GM23338 (cell line): ENCODE measurements at regions not wholly inside any gene's neighbourhood (a gene's known extent, or its start where the extent isn't known, plus 50 kb on each side); places are given as distances from the start of the nearest gene placed in this dataset.

Experiments used
- ATAC-seq: fragments of 200-7000 bp; cut with Tn5 transposase; 3 replicates; pipeline ENCODE4 v1.9.1; 2020
- DNase-seq: peaks from one replicate; pipeline ENCODE4 v3.0.0-alpha.2; 2015; ENCODE audit warnings: low spot score
- H2AFZ ChIP-seq: fragments of 200-600 bp; sonication (generic); 2 replicates; pipeline ENCODE4 v1.8.0; 2016; ENCODE audit warnings: antibody characterized with exemption, mild to moderate bottlenecking, moderate library complexity
- H3F3A ChIP-seq: fragments of 200-600 bp; sonication (generic); replicated peaks from 2 replicates; pipeline ENCODE4 v1.8.0; 2017; ENCODE audit warnings: antibody characterized with exemption, mixed run types, low read depth
- H3K27ac ChIP-seq: fragments of 200-600 bp; sonication (generic); 2 replicates; pipeline ENCODE4 v1.6.1; 2016; ENCODE audit warnings: low read depth
- H3K27me3 ChIP-seq: fragments of 200-600 bp; sonication (generic); 2 replicates; pipeline ENCODE4 v1.8.0; 2016; ENCODE audit warnings: mild to moderate bottlenecking, mixed run types, moderate library complexity; ENCODE audit not compliant: insufficient read depth
- H3K36me3 ChIP-seq: fragments of 200-600 bp; sonication (generic); 2 replicates; pipeline ENCODE4 v1.8.0; 2016; ENCODE audit warnings: mild to moderate bottlenecking; ENCODE audit not compliant: insufficient read depth
- H3K4me1 ChIP-seq: fragments of 200-600 bp; sonication (generic); 2 replicates; pipeline ENCODE4 v1.8.0; 2016; ENCODE audit warnings: mild to moderate bottlenecking, moderate library complexity; ENCODE audit not compliant: insufficient read depth
- H3K4me2 ChIP-seq: fragments of 200-600 bp; sonication (generic); 2 replicates; pipeline ENCODE4 v1.7.1; 2017; ENCODE audit warnings: mixed run types
- H3K4me3 ChIP-seq: fragments of 200-600 bp; sonication (generic); 2 replicates; pipeline ENCODE4 v1.6.1; 2016; ENCODE audit warnings: mixed run types
- H3K79me2 ChIP-seq: fragments of 200-600 bp; sonication (generic); replicated peaks from 2 replicates; pipeline ENCODE4 v1.8.0; 2017; ENCODE audit warnings: mild to moderate bottlenecking; ENCODE audit not compliant: insufficient read depth
- H3K9me2 ChIP-seq: fragments of 200-600 bp; sonication (generic); 2 replicates; pipeline ENCODE4 v1.8.0; 2017; ENCODE audit not compliant: insufficient read depth
- H4K20me1 ChIP-seq: fragments of 200-600 bp; sonication (generic); replicated peaks from 2 replicates; pipeline ENCODE4 v1.8.0; 2017; ENCODE audit warnings: mild to moderate bottlenecking; ENCODE audit not compliant: insufficient read depth
- H3K27ac Mint-ChIP-seq: 2 replicates; pipeline ENCODE4 v1.8.0; 2020; ENCODE audit warnings: inconsistent platforms, mild to moderate bottlenecking, moderate library complexity, mixed read lengths
- H3K27me3 Mint-ChIP-seq: 3 replicates; pipeline ENCODE4 v1.8.0; 2022; ENCODE audit warnings: low read depth, mild to moderate bottlenecking, moderate library complexity, mixed read lengths, inconsistent platforms; ENCODE audit not compliant: insufficient read depth, poor library complexity
- H3K36me3 Mint-ChIP-seq: 3 replicates; pipeline ENCODE4 v1.8.0; 2021; ENCODE audit warnings: low read depth, mild to moderate bottlenecking, inconsistent platforms, moderate library complexity, mixed read lengths
- H3K4me1 Mint-ChIP-seq: 3 replicates; pipeline ENCODE4 v1.8.0; 2020; ENCODE audit warnings: mild to moderate bottlenecking, inconsistent platforms, mixed read lengths
- H3K4me3 Mint-ChIP-seq: 3 replicates; pipeline ENCODE4 v1.8.0; 2021; ENCODE audit warnings: moderate library complexity, mild to moderate bottlenecking, inconsistent platforms, mixed read lengths
- H3K9me3 Mint-ChIP-seq: 3 replicates; pipeline ENCODE4 v1.8.0; 2020; ENCODE audit warnings: moderate library complexity, mild to moderate bottlenecking, inconsistent platforms, mixed read lengths
- CREB1 ChIP-seq: fragments of 250-450 bp; sonication (Bioruptor Pico); IDR thresholded peaks from 2 replicates; pipeline ENCODE4 v1.5.0; 2020; ENCODE audit warnings: low read depth, mild to moderate bottlenecking, moderate library complexity
- CTCF ChIP-seq, 2 experiments: fragments of 200-600 bp in 1 of 2; sonication (generic) in 1 of 2; conservative IDR thresholded peaks; 2 replicates each; pipeline versions ENCODE4 v1.5.1 to v1.6.1; 2016 to 2017; ENCODE audit warnings: antibody characterized with exemption in 2 of 2, low read depth in 2 of 2, mild to moderate bottlenecking in 2 of 2, moderate library complexity in 1 of 2
- EZH2 ChIP-seq: fragments of 200-600 bp; sonication (generic); IDR thresholded peaks from one replicate; pipeline ENCODE4 v1.8.0; 2017; ENCODE audit warnings: antibody characterized with exemption, mild to moderate bottlenecking, low read depth; ENCODE audit not compliant: unreplicated experiment
- EZH2phosphoT487 ChIP-seq: fragments of 200-600 bp; sonication (generic); IDR thresholded peaks from one replicate; pipeline ENCODE4 v1.8.1; 2018; ENCODE audit warnings: antibody characterized with exemption; ENCODE audit not compliant: unreplicated experiment
- JUNB ChIP-seq: IDR thresholded peaks from one replicate; pipeline ENCODE4 v1.6.1; 2016; ENCODE audit warnings: antibody characterized with exemption; ENCODE audit not compliant: unreplicated experiment
- NANOG ChIP-seq: IDR thresholded peaks from 2 replicates; pipeline ENCODE4 v1.6.1; 2016; ENCODE audit warnings: antibody characterized with exemption, borderline replicate concordance
- POLR2AphosphoS5 ChIP-seq: IDR thresholded peaks from 2 replicates; pipeline ENCODE4 v1.6.1; 2016; ENCODE audit warnings: antibody characterized with exemption, low read depth
- REST ChIP-seq: IDR thresholded peaks from one replicate; pipeline ENCODE4 v1.6.1; 2018; ENCODE audit warnings: antibody characterized with exemption; ENCODE audit not compliant: unreplicated experiment
- ZNF331 ChIP-seq: fragments of 250-450 bp; sonication (Bioruptor Pico); IDR thresholded peaks from 2 replicates; pipeline ENCODE4 v1.5.0; 2020; ENCODE audit warnings: low read depth, mild to moderate bottlenecking, moderate library complexity

GRCh38 chr2:12073217-12073852 is 326.9 kb downstream of the LPIN1 start:
- Histone ChIP-seq H3K79me2 (no peaks in the 10 kb centered on the region), H4K20me1 (no peaks in the 10 kb centered on the region), H3K36me3 (no peaks in the 10 kb centered on the region), H3K27me3 (no peaks in the 10 kb centered on the region), H2AFZ (no peak overlapping the region), H3K9me2 (peaks cover 18% of the 10 kb centered on the region), H3K4me3 (no peak overlapping the region), H3K4me1 (peaks cover 4% of the 10 kb centered on the region; the same call in 1 of the 2 replicates), H3K4me2 (no peak overlapping the region), H3F3A (no peaks in the 10 kb centered on the region), H3K27ac (no peak overlapping the region)
- TF ChIP-seq CTCF (conservative IDR thresholded peaks at IDR 0.05; ENCODE audit: low read depth in 2 of 2) (no peak), ZNF331 (no peak), POLR2AphosphoS5 (no peak)
- Mint-ChIP-seq H3K4me3 (no peak overlapping the region), H3K27ac (no peak overlapping the region), H3K4me1 (peaks cover 6% of the 10 kb centered on the region), H3K36me3 (no peaks in the 10 kb centered on the region), H3K27me3 (no peaks in the 10 kb centered on the region), H3K9me3 (no peaks in the 10 kb centered on the region)
- no peak for ATAC-seq
- DNase-seq: no peak

DNA sequence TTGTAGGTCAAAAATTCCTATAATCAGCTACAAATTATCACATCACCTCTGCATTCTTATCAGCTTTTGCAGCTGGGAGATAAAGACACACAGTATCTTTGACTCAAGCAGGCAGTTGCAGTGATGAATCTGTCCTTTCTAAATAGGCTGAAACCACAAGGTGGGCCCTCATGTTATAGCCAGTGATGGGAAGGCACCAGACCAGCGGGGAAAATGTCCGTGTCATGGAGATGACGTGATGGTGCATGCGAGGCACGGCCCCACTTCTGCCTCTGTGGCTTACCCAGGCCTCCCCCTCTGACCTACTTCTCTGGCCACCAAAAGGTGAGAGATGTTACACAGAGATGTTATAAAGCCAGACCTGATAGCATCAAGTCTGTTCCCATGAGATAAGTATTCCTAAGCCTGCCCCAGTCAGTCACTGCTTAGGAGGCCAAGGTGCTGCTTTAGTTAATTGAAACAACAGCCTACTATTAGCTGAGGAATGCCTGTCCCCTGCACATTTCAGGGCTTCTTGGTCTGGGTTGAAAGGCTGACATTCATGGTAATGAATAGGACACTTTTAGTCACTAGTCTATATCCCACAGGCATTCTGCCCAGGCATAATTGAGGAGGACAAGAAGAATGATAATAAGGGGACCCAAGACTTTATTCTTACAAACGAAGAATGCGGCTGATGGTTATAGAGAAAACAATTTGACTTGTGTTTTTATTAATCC is 327.9 kb downstream of the LPIN1 start:
- Mint-ChIP-seq H3K27me3 (no peaks in the 10 kb centered on the region), H3K9me3 (peaks cover under 1% of the 10 kb centered on the region; the same call in 1 of the 3 replicates), H3K4me3 (no peak overlapping the region), H3K36me3 (no peaks in the 10 kb centered on the region; the same call in 2 of the 3 replicates), H3K27ac (no peak overlapping the region), H3K4me1 (peaks cover 6% of the 10 kb centered on the region)
- no peak for DNase-seq
- 0 out of 2 replicates have a peak overlapping the region, but pooled peaks have one; percentile 20 for H2AFZ ChIP-seq
- no peak overlapping the region for H3K4me2 ChIP-seq
- H3K27me3 ChIP-seq: no peaks in the 10 kb centered on the region
- no peak for ATAC-seq
- peaks cover 23% of the 10 kb centered on the region for H3K9me2 ChIP-seq
- H3K4me3 ChIP-seq: no peak overlapping the region
- H3K27ac ChIP-seq: no peak overlapping the region
- no peaks in the 10 kb centered on the region for H3F3A ChIP-seq
- no peaks in the 10 kb centered on the region for H4K20me1 ChIP-seq
- no peaks in the 10 kb centered on the region for H3K79me2 ChIP-seq
- no peaks in the 10 kb centered on the region for H3K36me3 ChIP-seq
- TF ChIP-seq NANOG (no peak), REST (no peak), CTCF (conservative IDR thresholded peaks at IDR 0.05; ENCODE audit: low read depth in 2 of 2) (no peak), POLR2AphosphoS5 (no peak), EZH2 (no peak), JUNB (no peak), CREB1 (CRISPR knock-in tag) (no peak), EZH2phosphoT487 (no peak)
- H3K4me1 ChIP-seq: peaks cover 4% of the 10 kb centered on the region; the same call in 1 of the 2 replicates
